Hepatocyte (in vitro differentiated cells): ENCODE measurements at regions not wholly inside any gene's neighbourhood (a gene's known extent, or its start where the extent isn't known, plus 50 kb on each side); places are given as distances from the start of the nearest gene placed in this dataset.

Experiments used
- CTCF ChIP-seq: fragments of 200-600 bp; sonication (generic); IDR thresholded peaks from 2 replicates; pipeline ENCODE4 v1.5.1; 2016; ENCODE audit warnings: antibody characterized with exemption, mild to moderate bottlenecking; ENCODE audit not compliant: poor library complexity
- EZH2phosphoT487 ChIP-seq: fragments of 200-600 bp; sonication (generic); IDR thresholded peaks from one replicate; pipeline ENCODE4 v1.6.1; 2018; ENCODE audit warnings: antibody characterized with exemption, mild to moderate bottlenecking, low read depth, moderate library complexity; ENCODE audit not compliant: unreplicated experiment, severe bottlenecking

- TF ChIP-seq CTCF (no peak), EZH2phosphoT487 (no peak)
Observed at GRCh38 chr16:9392956-9393355, 301.5 kb downstream of the HAPSTR1 start.
